ENCODE measurements at regions not wholly inside any gene's neighbourhood (a gene's known extent, or its start where the extent isn't known, plus 50 kb on each side); places are given as distances from the start of the nearest gene placed in this dataset.

DNA sequence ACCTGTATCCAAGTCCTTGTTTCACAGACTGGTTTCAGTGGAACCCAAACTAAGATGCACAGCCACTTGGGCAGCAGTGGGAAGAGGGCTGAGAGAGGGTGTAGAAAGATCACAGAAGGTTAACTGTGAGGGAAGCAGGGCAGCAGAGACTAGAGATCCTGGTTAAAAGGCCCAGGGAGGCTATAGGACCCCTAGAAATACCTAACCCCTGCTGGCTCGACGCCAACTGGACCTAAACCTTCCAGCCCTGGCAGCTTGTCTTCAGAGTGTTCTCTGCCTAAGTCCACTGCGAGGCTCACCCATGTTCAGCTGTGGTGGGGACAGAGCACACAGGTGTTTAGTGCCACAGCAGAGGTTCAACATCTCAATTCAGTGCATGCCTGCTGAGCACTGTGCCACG is 96.5 kb downstream of the ZNF621 start:
- TF ChIP-seq POLR2A (IDR thresholded peaks at IDR 0.05), result no peak
- TF ChIP-seq, protein P1, sequence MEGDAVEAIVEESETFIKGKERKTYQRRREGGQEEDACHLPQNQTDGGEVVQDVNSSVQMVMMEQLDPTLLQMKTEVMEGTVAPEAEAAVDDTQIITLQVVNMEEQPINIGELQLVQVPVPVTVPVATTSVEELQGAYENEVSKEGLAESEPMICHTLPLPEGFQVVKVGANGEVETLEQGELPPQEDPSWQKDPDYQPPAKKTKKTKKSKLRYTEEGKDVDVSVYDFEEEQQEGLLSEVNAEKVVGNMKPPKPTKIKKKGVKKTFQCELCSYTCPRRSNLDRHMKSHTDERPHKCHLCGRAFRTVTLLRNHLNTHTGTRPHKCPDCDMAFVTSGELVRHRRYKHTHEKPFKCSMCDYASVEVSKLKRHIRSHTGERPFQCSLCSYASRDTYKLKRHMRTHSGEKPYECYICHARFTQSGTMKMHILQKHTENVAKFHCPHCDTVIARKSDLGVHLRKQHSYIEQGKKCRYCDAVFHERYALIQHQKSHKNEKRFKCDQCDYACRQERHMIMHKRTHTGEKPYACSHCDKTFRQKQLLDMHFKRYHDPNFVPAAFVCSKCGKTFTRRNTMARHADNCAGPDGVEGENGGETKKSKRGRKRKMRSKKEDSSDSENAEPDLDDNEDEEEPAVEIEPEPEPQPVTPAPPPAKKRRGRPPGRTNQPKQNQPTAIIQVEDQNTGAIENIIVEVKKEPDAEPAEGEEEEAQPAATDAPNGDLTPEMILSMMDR (IDR thresholded peaks at IDR 0.05), result no peak

All from esophagus squamous epithelium (tissue), 4 donors.